ENCODE measurements at regions not wholly inside any gene's neighbourhood (a gene's known extent, or its start where the extent isn't known, plus 50 kb on each side); places are given as distances from the start of the nearest gene placed in this dataset.

DNA sequence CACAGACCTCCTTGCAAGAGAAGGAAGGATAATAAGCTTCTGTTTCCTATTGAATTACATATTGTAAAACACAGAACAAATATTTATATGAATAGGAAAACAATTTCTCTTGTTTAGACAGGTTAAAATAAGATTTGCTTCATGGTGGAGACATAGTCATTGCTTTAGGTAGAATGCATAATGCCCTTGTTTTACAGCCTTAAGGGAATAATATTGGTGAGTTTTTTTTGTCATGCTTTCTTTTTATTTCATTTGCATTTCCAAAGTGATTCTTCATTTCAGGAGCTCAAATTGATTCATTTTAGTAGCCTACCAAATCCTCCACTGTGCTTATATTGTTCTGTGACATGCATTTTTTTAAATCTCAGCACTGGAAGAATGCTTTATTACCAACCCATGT lies 690.7 kb downstream of the OLFM4 start:
- no peaks in the 10 kb centered on the region for H3K9me3 ChIP-seq (replicated peaks; ENCODE audit: low read length)
- no peaks in the 10 kb centered on the region for H3K27me3 ChIP-seq (ENCODE audit: control insufficient read depth, insufficient read depth, low read length)
- H3K4me3 ChIP-seq (ENCODE audit: low read length) = no peak overlapping the region
- H3K4me2 ChIP-seq (ENCODE audit: low read length) = no peak overlapping the region
- no peak overlapping the region for H3K9ac ChIP-seq (ENCODE audit: low read depth, low read length)
- H3K36me3 ChIP-seq (ENCODE audit: insufficient read depth, low read length) = no peaks in the 10 kb centered on the region
- H3K4me1 ChIP-seq (ENCODE audit: control insufficient read depth, insufficient read depth, low read length) = no peaks in the 10 kb centered on the region

DNA sequence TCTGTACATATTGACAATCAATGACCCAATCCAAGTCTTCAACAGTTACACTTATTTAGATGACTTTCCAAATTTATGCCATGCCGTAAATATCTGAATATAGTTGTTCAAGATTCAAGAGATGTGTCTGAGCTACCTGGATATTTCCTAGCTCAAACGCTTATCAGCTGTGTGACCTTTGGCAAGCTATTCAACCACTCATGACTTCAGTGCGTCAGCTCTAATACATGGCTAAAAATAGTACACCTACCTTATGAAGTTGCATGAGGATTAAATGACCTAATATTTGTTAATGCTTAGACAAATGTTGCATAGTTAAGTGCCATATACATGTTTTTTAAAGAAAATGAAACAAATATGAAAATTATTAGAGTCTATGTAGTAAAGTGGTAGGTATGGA lies 704.1 kb downstream of the OLFM4 start:
- no peaks in the 10 kb centered on the region for H3K36me3 ChIP-seq (ENCODE audit: insufficient read depth, low read length)
- H3K4me1 ChIP-seq (ENCODE audit: control insufficient read depth, insufficient read depth, low read length) = no peaks in the 10 kb centered on the region
- no peak overlapping the region for H3K4me3 ChIP-seq (ENCODE audit: low read length)
- H3K27me3 ChIP-seq (ENCODE audit: control insufficient read depth, insufficient read depth, low read length) = no peaks in the 10 kb centered on the region
- H3K9me3 ChIP-seq (replicated peaks; ENCODE audit: low read length) = no peaks in the 10 kb centered on the region
- no peak overlapping the region for H3K9ac ChIP-seq (ENCODE audit: low read depth, low read length)
- H3K4me2 ChIP-seq (ENCODE audit: low read length) = no peak overlapping the region

DNA sequence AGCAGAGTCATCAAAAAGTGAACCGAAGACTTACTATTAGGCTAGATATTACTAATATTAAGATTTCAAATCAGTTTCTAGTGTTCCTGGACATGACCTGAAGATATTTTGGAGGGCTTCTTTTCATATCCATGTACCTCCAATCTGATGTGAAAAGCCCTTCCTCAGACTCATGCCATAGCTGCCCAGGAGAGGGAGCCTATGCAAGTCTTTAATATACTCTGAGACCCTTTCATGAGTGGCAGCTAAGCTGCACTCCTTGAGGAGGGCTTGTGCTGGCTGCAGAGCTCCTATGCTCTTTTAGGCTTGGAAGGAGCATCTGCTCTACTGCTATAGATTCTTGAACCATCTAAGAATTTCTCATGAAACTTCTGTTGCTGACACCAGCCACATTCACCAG lies 715.3 kb downstream of the OLFM4 start:
- no peaks in the 10 kb centered on the region for H3K36me3 ChIP-seq (ENCODE audit: insufficient read depth, low read length)

GRCh38 chr13:53747825-53748224 lies 719.2 kb downstream of the OLFM4 start:
- Histone ChIP-seq H3K9me3 (replicated peaks; ENCODE audit: low read length) (peaks cover 14% of the 10 kb centered on the region), H3K4me3 (ENCODE audit: low read length) (no peak overlapping the region), H3K36me3 (ENCODE audit: insufficient read depth, low read length) (no peaks in the 10 kb centered on the region), H3K4me1 (ENCODE audit: control insufficient read depth, insufficient read depth, low read length) (no peaks in the 10 kb centered on the region), H3K4me2 (ENCODE audit: low read length) (no peak overlapping the region), H3K27me3 (ENCODE audit: control insufficient read depth, insufficient read depth, low read length) (no peaks in the 10 kb centered on the region), H3K9ac (ENCODE audit: low read depth, low read length) (no peak overlapping the region)

More for the DNA sequence above, 715.3 kb downstream of the OLFM4 start:
- no peaks in the 10 kb centered on the region for H3K27me3 ChIP-seq (ENCODE audit: control insufficient read depth, insufficient read depth, low read length)
- H3K9me3 ChIP-seq (replicated peaks; ENCODE audit: low read length) = peaks cover 11% of the 10 kb centered on the region
- H3K4me2 ChIP-seq (ENCODE audit: low read length) = no peak overlapping the region
- H3K4me3 ChIP-seq (ENCODE audit: low read length) = no peak overlapping the region
- H3K9ac ChIP-seq (ENCODE audit: low read depth, low read length) = no peak overlapping the region
- H3K4me1 ChIP-seq (ENCODE audit: control insufficient read depth, insufficient read depth, low read length) = no peaks in the 10 kb centered on the region

DNA sequence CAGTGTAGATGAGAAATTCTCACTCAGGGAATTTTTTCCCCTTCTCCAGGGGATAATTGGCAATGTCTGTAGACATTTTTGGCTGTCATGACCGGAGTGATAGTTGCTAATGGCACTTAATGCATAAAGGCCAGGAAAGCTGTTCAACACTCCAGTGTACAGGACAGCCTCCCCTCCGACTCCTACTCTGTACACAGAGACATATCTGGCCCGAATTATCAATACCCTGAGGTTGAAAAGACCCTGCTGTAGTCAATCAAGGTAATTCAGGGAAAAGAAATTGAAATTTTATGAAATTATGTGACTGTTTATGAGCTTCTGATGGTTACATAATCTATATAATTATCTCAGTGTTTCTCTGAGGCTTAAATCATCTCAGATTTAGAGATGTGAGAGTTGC lies 720.7 kb downstream of the OLFM4 start:
- H3K9ac ChIP-seq (ENCODE audit: low read depth, low read length) = no peak overlapping the region
- no peaks in the 10 kb centered on the region for H3K4me1 ChIP-seq (ENCODE audit: control insufficient read depth, insufficient read depth, low read length)
- H3K4me3 ChIP-seq (ENCODE audit: low read length) = no peak overlapping the region
- H3K27me3 ChIP-seq (ENCODE audit: control insufficient read depth, insufficient read depth, low read length) = no peaks in the 10 kb centered on the region
- H3K4me2 ChIP-seq (ENCODE audit: low read length) = no peak overlapping the region
- no peaks in the 10 kb centered on the region for H3K36me3 ChIP-seq (ENCODE audit: insufficient read depth, low read length)
- peaks cover 10% of the 10 kb centered on the region for H3K9me3 ChIP-seq (replicated peaks; ENCODE audit: low read length)

DNA sequence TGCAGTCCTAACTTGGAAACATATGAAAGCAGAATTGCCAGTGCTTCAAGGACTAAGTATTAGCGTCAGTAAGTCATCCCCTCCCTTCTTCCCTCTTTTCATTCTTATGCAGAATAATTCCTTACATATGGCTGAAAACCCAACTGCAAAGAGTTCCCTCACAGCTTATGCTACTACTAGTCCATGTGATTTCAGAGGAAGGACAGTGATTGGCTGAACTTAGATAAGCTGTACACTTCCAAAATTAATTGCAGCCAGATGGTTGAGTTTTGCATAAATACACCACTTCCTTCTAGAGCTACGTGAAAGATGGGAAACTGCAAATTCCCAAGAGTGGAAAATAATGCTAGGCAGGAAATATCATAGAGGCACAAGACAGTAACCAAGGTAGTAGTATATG lies 730.4 kb downstream of the OLFM4 start:
- H3K9me3 ChIP-seq (replicated peaks; ENCODE audit: low read length) = peaks cover 6% of the 10 kb centered on the region
- no peaks in the 10 kb centered on the region for H3K36me3 ChIP-seq (ENCODE audit: insufficient read depth, low read length)
- no peak overlapping the region for H3K4me3 ChIP-seq (ENCODE audit: low read length)
- H3K4me1 ChIP-seq (ENCODE audit: control insufficient read depth, insufficient read depth, low read length) = no peaks in the 10 kb centered on the region
- H3K4me2 ChIP-seq (ENCODE audit: low read length) = no peak overlapping the region
- H3K27me3 ChIP-seq (ENCODE audit: control insufficient read depth, insufficient read depth, low read length) = no peaks in the 10 kb centered on the region
- no peak overlapping the region for H3K9ac ChIP-seq (ENCODE audit: low read depth, low read length)

DNA sequence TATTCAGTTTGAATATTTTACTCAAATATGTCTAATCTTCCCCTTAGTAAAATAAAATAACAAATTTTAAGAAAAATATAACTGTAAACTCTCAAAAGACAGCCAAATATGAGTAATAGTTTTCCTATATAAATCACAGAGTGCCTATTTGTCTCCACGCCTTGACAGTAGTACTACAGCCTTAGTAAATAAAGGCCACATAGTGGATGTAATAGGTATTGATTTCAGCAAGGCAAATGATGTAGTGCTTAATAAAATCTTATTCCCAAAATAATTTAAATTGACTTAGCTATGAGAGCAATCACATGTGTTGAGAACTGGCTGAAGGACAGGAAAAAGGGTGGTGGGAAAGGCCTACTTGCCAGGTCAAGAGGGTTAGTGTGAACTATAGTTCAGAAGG lies 747.2 kb downstream of the OLFM4 start:
- H3K9me3 ChIP-seq (replicated peaks; ENCODE audit: low read length) = no peaks in the 10 kb centered on the region
- H3K4me1 ChIP-seq (ENCODE audit: control insufficient read depth, insufficient read depth, low read length) = no peaks in the 10 kb centered on the region
- H3K4me2 ChIP-seq (ENCODE audit: low read length) = no peak overlapping the region
- no peak overlapping the region for H3K4me3 ChIP-seq (ENCODE audit: low read length)
- no peaks in the 10 kb centered on the region for H3K36me3 ChIP-seq (ENCODE audit: insufficient read depth, low read length)
- H3K9ac ChIP-seq (ENCODE audit: low read depth, low read length) = no peak overlapping the region
- H3K27me3 ChIP-seq (ENCODE audit: control insufficient read depth, insufficient read depth, low read length) = no peaks in the 10 kb centered on the region

DNA sequence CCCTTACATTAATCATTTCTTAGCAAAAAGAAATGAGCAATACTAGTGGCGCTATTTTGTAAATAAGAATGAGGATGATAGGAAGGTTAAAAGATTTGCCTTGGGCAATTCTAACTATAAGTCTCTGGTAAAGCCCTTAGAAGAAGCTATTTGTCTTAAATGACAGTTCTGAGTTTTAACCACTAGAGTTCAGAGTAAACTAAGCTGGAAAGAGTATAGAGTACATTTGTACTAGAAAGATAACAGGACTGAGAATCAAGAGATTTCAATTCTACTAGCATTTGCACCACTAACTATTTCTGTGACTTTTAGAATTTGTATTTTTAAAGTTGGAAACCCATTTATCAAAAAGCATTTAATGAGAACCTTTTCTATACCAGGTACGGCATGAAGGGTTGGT lies 750.3 kb downstream of the OLFM4 start:
- H3K4me2 ChIP-seq (ENCODE audit: low read length) = no peak overlapping the region

DNA sequence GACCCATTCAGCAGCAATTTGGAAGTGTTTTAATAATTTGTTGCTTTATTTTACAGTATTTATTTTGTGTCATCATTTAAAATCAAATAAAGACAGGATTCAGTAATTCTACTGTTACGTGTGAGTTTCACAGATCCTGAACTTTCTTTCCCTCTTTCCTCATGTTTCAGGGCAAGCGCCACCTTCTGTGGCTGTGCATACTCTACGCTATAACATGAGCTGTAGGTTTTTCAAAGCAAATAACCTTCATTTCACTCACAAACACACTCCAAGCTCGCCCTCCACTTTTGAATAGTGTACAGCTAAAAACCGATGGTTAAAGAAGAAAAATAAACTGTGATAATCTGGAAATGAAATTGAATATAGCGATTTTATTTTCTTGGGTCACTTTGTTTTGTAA lies 753.3 kb downstream of the OLFM4 start:
- H3K4me3 ChIP-seq (ENCODE audit: low read length) = no peak overlapping the region
- H3K27me3 ChIP-seq (ENCODE audit: control insufficient read depth, insufficient read depth, low read length) = no peaks in the 10 kb centered on the region
- no peaks in the 10 kb centered on the region for H3K4me1 ChIP-seq (ENCODE audit: control insufficient read depth, insufficient read depth, low read length)
- H3K36me3 ChIP-seq (ENCODE audit: insufficient read depth, low read length) = no peaks in the 10 kb centered on the region
- no peak overlapping the region for H3K4me2 ChIP-seq (ENCODE audit: low read length)
- H3K9ac ChIP-seq (ENCODE audit: low read depth, low read length) = no peak overlapping the region
- H3K9me3 ChIP-seq (replicated peaks; ENCODE audit: low read length) = no peaks in the 10 kb centered on the region

More for the DNA sequence above, 750.3 kb downstream of the OLFM4 start:
- Histone ChIP-seq H3K4me1 (ENCODE audit: control insufficient read depth, insufficient read depth, low read length) (no peaks in the 10 kb centered on the region), H3K27me3 (ENCODE audit: control insufficient read depth, insufficient read depth, low read length) (no peaks in the 10 kb centered on the region), H3K36me3 (ENCODE audit: insufficient read depth, low read length) (no peaks in the 10 kb centered on the region), H3K9me3 (replicated peaks; ENCODE audit: low read length) (no peaks in the 10 kb centered on the region), H3K9ac (ENCODE audit: low read depth, low read length) (no peak overlapping the region), H3K4me3 (ENCODE audit: low read length) (no peak overlapping the region)

GRCh38 chr13:53782488-53782961 lies 753.9 kb downstream of the OLFM4 start:
- Histone ChIP-seq H3K4me1 (ENCODE audit: control insufficient read depth, insufficient read depth, low read length) (no peaks in the 10 kb centered on the region), H3K9ac (ENCODE audit: low read depth, low read length) (no peak overlapping the region), H3K4me2 (ENCODE audit: low read length) (peak overlapping the region; percentile 46), H3K4me3 (ENCODE audit: low read length) (no peak overlapping the region), H3K36me3 (ENCODE audit: insufficient read depth, low read length) (no peaks in the 10 kb centered on the region), H3K9me3 (replicated peaks; ENCODE audit: low read length) (no peaks in the 10 kb centered on the region), H3K27me3 (ENCODE audit: control insufficient read depth, insufficient read depth, low read length) (no peaks in the 10 kb centered on the region)

- Histone ChIP-seq H3K4me2 (ENCODE audit: low read length) (no peak overlapping the region), H3K36me3 (ENCODE audit: insufficient read depth, low read length) (no peaks in the 10 kb centered on the region), H3K9me3 (replicated peaks; ENCODE audit: low read length) (peaks cover 2% of the 10 kb centered on the region), H3K4me3 (ENCODE audit: low read length) (no peak overlapping the region), H3K4me1 (ENCODE audit: control insufficient read depth, insufficient read depth, low read length) (no peaks in the 10 kb centered on the region), H3K9ac (ENCODE audit: low read depth, low read length) (no peak overlapping the region), H3K27me3 (ENCODE audit: control insufficient read depth, insufficient read depth, low read length) (no peaks in the 10 kb centered on the region)
Measured at GRCh38 chr13:53783471-53783870, 754.9 kb downstream of the OLFM4 start.

GRCh38 chr13:53788286-53788685 lies 759.7 kb downstream of the OLFM4 start:
- Histone ChIP-seq H3K4me1 (ENCODE audit: control insufficient read depth, insufficient read depth, low read length) (no peaks in the 10 kb centered on the region), H3K4me3 (ENCODE audit: low read length) (no peak overlapping the region), H3K9me3 (replicated peaks; ENCODE audit: low read length) (peaks cover 2% of the 10 kb centered on the region), H3K9ac (ENCODE audit: low read depth, low read length) (no peak overlapping the region), H3K27me3 (ENCODE audit: control insufficient read depth, insufficient read depth, low read length) (no peaks in the 10 kb centered on the region), H3K36me3 (ENCODE audit: insufficient read depth, low read length) (no peaks in the 10 kb centered on the region), H3K4me2 (ENCODE audit: low read length) (no peak overlapping the region)

Measured in skeletal muscle satellite cell (primary cell).